ENCODE measurements at regions not wholly inside any gene's neighbourhood (a gene's known extent, or its start where the extent isn't known, plus 50 kb on each side); places are given as distances from the start of the nearest gene placed in this dataset.

DNA sequence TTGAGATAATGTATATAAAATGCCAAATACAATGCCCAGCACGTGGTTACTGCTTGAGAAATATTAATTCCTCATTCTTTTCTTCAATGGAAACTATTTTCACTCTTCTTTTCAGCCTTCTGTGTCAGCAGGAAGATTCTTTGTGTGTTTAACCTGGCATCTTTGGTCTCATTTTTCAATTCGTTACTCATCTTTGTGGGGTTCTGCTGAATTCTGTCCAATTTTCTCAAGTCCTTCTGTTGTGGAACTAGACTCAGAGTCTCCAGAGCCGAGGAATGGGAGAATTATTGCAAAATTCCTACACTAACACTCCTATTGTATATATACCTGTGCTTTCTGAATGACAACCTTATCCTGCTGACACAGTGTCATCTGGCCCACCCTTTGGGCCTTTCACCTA is 96.8 kb upstream of the RGMA start:
- DNase-seq (ENCODE audit: extremely low spot score) = no peak
- CTCF ChIA-PET = no interaction called here
- POLR2A ChIA-PET = no interaction called here
- TF ChIP-seq, protein P1, sequence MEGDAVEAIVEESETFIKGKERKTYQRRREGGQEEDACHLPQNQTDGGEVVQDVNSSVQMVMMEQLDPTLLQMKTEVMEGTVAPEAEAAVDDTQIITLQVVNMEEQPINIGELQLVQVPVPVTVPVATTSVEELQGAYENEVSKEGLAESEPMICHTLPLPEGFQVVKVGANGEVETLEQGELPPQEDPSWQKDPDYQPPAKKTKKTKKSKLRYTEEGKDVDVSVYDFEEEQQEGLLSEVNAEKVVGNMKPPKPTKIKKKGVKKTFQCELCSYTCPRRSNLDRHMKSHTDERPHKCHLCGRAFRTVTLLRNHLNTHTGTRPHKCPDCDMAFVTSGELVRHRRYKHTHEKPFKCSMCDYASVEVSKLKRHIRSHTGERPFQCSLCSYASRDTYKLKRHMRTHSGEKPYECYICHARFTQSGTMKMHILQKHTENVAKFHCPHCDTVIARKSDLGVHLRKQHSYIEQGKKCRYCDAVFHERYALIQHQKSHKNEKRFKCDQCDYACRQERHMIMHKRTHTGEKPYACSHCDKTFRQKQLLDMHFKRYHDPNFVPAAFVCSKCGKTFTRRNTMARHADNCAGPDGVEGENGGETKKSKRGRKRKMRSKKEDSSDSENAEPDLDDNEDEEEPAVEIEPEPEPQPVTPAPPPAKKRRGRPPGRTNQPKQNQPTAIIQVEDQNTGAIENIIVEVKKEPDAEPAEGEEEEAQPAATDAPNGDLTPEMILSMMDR (IDR thresholded peaks at IDR 0.05; ENCODE audit: control extremely low read depth, extremely low read depth, low read depth, missing control alignments) = no peak

DNA sequence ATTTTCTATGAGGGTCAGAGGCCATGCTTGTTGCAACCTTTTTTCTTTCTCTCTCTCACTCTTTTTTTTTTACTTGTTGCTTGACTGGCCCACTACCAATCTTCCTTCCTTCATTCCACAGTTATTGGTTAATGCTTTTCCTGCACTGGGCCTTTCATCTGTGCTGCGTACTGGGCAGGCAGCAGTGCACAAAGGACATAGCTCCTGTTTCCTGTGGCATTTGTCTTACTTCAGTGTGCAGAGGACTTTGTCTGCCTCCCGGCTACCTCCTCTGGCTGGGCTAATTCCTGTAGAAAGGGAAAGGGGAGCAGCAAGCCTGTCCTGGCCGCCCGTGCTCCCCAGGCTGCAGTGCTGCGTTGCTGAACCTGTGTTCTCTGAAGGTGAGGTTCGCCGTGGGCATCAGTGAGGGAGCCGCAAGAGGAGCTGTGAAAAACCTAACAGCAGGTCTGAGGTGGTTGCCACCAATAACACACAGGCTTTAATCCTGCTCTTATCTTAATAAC is 93.7 kb upstream of the RGMA start:
- DNase-seq (ENCODE audit: extremely low spot score) = no peak
- POLR2A ChIA-PET = no interaction called here
- CTCF ChIA-PET = no interaction called here
- TF ChIP-seq, protein P1 (IDR thresholded peaks at IDR 0.05; ENCODE audit: control extremely low read depth, extremely low read depth, low read depth, missing control alignments) = no peak

DNA sequence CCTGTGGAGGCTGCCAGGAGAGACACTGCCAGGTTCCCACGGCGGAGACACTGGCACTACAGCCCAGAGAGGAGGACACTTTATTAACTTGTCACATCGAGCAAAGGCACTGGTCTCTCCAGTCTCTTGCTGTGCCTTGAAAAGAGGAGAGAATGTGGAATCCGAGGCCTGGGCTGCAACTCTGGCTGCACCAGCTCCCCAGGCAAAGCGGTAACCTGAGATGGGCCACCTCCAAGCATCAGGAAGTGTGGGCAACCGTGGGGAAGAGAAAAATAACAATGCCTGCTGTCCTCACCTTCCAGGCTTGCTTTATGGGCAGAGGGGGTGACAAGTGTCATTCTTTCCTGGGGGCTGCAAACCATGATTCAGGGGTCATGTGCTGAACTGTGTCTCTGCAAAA is 91.6 kb upstream of the RGMA start:
- no peak for DNase-seq (ENCODE audit: extremely low spot score)
- CTCF ChIA-PET = no interaction called here
- POLR2A ChIA-PET = no interaction called here
- TF ChIP-seq, protein P1 (IDR thresholded peaks at IDR 0.05; ENCODE audit: control extremely low read depth, extremely low read depth, low read depth, missing control alignments) = no peak

DNA sequence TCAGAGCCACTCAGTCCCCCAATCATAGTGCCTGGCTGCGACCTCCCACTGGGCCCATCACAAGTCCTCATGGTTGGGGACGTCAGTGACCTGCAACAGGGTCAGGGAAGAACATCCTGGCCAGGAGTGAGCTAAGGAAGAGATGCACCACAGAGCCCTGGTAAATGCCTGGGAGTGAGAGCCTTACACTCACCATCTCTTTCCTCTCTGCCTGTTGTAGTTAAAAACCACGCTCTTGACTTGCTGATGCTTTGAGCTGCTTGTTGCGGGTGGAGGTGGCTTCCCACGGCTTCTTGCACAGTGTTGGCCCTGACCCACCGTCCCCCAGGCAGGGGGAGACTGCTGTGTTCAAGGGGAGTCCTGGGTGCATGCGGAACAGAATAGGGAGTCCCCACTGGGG is 91.1 kb upstream of the RGMA start:
- CTCF ChIA-PET = no interaction called here
- no peak for DNase-seq (ENCODE audit: extremely low spot score)
- TF ChIP-seq, protein P1 (IDR thresholded peaks at IDR 0.05; ENCODE audit: control extremely low read depth, extremely low read depth, low read depth, missing control alignments) = no peak
- POLR2A ChIA-PET = no interaction called here

DNA sequence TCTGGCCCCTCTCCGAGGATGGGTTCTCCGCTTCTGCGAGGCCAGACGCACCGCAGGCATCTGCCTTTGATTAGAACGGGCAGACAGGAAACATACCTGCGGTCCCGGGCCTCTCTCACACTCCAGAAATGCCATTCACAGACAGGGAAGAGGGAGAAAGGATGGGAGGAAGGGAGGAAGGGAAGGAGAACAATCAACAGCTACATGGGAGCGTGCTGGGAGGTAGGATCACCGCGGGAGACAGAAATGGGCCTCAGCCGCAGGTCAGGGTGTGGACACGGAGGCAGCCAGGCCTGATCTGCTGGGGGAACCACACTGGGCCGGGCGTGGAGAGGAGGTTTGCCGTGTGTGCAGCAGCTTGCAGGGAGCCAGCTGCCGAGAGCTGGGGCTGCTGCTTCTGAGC is 90.7 kb upstream of the RGMA start:
- no peak for DNase-seq (ENCODE audit: extremely low spot score)
- ChIA-PET CTCF (no interaction called here), POLR2A (no interaction called here)
- TF ChIP-seq, protein P1 (IDR thresholded peaks at IDR 0.05; ENCODE audit: control extremely low read depth, extremely low read depth, low read depth, missing control alignments) = no peak

DNA sequence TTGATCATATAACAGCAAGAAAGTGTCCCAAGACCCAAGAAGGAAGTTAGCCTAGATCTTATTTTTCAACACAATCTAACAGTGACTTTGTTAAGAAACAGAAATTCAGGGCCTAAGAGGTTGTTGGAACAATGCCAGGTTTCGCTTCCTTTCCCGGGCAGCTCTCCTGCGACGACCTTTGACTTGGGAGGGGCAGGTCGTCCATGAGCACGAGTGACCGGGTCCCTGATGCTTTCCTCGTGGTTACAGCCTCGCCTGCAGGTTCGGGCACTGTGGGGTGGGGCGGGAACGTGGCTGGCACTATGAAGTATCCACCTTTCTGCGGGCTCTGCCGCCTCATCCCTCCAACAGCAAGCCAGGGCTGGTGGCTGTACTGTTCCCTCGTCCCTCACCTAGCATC is 90.1 kb upstream of the RGMA start:
- DNase-seq (ENCODE audit: extremely low spot score) = no peak
- TF ChIP-seq, protein P1 (IDR thresholded peaks at IDR 0.05; ENCODE audit: control extremely low read depth, extremely low read depth, low read depth, missing control alignments) = no peak
- POLR2A ChIA-PET = no interaction called here
- CTCF ChIA-PET = no interaction called here

DNA sequence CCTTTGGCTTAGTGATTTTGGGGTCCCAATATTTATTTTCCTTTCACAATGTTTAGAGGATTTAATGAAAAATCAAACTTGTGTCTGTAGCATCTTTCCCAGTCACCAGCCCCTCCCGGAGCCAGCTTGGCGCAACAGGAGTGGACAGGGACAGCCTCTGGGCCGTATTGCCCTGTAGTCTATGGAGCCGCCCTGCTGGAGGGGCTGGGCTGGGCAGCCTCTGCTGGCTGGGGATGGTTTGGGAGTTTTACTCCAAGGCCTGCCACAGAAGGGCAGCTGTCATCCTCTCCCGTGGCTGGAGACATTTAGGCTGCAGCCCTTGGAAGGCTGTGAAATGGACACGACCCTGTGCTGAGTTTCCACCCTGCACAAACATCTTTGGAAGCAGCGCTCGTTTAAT is 89.4 kb upstream of the RGMA start:
- ChIA-PET POLR2A (no interaction called here), CTCF (no interaction called here)
- TF ChIP-seq, protein P1 (IDR thresholded peaks at IDR 0.05; ENCODE audit: control extremely low read depth, extremely low read depth, low read depth, missing control alignments) = no peak
- DNase-seq (ENCODE audit: extremely low spot score) = no peak

Data from GM10248 (cell line).